T follicular helper cell (primary cell): ENCODE measurements at regions not wholly inside any gene's neighbourhood (a gene's known extent, or its start where the extent isn't known, plus 50 kb on each side); places are given as distances from the start of the nearest gene placed in this dataset.

Experiments used
- DNase-seq: peaks from one replicate; pipeline ENCODE4 v3.0.0-alpha.2; 2020; ENCODE audit warnings: low read depth

DNA sequence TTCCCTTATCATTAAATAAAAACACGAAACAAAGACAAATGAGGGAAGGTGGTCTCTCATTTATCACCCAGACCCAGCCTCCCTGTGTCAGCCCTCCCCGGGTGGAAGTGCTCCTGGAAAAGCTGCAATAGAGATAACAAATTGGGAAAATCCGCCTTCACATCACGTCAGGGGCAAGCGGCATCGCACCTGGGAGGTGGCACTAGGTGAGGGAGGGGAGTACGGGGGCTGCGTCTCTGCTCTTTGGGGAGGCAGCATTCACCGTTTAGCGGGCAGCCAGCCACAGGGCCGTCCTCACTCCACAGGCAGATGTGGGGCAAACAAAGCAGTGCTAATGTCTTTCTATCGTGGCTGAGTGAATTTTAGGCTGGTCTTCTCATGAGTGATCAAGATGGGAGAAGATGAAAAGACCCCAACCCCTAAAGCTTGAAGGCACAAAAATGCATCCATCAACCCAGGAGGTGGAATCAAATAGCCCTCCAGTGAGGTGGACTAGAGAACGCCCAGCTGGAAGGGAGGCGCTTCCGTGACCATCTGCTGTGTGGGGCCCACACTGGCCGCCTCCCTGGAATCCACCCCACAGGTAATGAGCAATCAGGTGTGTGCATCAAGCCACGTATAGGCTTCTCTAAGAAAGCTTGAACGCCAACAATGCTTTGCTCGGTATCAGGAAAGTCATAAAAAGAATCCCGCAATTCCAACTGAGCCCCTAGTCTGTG is 629.5 kb downstream of the BRD1 start:
- no peak for DNase-seq

DNA sequence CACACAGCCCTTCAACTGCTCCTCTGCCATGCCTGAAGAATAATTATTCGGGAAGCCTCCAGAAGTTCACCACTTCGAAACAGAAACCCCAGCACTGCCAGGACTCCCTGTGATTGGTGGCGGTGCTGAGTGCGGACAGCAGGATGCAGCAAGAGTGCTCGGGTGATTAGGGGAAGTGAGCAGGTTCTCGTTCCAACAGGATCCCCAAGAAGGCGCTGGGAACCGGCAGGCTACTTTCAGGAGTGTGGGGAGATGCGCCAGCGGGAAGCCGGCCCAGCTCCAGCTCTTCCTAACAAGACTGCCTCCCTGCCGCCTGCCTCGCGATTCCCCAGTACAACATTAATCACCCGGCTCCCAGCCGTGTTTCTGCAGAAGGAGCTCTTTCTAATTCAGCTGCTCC is 630.2 kb downstream of the BRD1 start:
- no peak for DNase-seq

GRCh38 chr22:49196046-49196511 is 631.6 kb downstream of the BRD1 start:
- no peak for DNase-seq

GRCh38 chr22:49195636-49196035 is 632.0 kb downstream of the BRD1 start:
- DNase-seq, result no peak

DNA sequence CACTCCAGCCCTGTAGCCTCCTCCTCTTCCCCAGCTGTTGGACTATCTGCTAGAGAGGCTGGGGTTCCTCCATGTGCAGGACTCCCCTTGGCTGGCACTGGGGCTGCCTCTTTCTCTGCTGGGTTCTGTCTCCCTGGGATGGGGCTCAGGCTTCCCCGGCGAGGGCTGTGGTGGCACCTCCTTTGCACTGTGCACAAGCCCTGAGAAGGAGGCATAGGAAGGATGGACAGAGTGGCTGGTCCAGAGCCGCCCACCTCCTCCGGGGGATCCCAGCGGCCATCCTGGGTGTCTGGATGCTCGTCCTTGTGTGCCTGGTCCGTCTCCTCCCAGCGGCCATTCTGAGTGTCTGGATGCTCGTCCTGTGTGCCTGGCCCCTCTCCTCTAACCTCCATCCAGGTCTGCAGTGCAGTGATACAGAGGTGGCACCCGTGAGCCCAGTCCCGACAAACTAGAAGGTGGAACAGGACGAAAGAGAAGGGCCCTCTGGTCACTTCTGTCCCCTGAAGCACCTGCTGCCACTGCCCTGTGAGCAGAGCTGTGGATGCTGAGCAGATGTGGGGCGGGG is 633.7 kb downstream of the BRD1 start:
- no peak for DNase-seq

GRCh38 chr22:49193348-49193747 is 634.3 kb downstream of the BRD1 start:
- no peak for DNase-seq

DNA sequence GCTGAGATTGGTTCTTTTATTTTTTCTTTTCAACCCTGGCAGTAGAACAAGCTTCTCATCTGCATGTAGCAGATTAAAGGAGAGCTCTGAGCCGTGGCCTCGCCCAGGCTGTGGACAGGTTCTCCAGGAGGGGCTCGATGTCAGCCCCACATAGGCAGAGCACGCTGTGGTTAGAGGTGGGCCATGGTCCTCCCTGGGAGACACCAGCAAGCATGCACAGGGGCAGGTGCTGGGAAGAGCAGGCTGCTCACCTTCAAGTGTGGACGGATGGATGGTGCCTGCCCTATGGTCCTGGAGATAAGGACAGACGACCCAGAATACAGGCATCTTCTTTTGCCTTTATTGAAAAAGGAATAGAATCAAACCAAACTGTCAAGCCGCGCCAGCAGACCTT is 634.8 kb downstream of the BRD1 start:
- DNase-seq, result no peak

DNA sequence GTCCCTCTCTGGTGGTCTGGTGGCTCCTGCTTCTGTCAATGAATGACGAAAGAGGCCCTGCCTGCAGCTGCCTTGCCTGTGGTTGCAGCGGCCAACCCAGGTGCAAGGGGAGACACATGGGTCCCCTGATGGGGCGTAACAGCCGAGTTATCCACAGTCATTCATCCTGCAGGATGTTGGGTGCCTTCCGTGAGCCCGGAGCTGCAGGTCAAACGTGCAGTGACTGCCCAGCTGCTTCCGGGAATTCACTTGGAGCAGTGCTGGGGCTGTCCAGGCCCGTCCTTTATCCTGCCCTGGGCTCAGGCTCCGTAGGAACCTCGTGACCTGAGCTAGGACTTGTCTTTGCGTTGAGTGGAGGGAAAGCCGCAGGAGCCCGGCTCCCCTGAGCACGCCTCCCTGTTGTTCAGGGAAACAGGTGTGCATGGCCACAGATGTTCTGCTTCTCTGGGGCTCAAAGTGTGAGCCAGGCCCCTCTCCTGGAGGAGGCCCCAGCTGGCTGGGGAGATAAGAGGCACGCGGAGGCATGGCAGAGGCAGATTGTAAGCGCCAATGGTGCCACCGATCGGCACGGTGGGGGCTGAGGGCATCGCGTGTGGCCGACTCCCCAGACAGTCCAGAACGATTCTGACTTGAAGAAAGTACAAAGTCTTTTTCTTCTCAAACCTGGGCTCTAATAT is 635.4 kb downstream of the BRD1 start:
- DNase-seq, result no peak

- no peak for DNase-seq
Measured at GRCh38 chr22:49191506-49191980, 636.1 kb downstream of the BRD1 start.

- no peak for DNase-seq
Measured at GRCh38 chr22:49190816-49191505, 636.7 kb downstream of the BRD1 start.

GRCh38 chr22:49189871-49190270 is 637.8 kb downstream of the BRD1 start:
- no peak for DNase-seq

DNA sequence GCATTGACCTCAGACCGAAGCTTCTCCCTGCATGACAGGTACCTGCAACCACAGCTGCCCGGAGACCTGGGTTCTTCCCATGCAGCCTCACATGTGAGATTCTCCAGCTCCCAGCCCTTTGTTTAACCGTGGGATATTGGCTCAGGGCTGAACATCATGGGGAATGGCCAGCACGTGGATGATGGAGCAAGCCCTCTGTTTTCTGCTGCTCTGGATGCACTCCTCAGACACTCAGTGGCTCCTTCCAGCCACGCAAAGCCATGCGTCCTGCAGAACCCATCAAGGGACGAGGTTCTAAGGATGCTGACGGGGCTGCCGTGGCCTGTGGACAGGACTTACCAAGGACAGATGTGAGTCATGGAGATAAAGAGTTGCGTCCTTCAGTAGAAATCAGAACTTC is 639.1 kb downstream of the BRD1 start:
- no peak for DNase-seq

DNA sequence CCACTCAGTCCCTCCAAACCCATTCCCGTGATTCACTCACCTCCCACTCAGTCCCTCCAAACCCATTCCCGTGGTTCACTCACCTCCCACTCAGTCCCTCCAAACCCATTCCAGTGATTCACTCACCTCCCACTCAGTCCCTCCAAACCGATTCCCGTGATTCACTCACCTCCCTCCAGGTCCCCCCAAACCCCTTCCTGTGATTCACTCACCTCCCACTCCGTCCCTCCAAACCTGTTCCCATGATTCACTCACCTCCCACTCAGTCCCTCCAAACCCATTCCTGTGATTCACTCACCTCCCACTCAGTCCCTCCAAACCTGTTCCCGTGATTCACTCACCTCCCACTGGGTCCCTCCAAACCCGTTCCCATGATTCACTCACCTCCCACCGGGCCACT is 639.6 kb downstream of the BRD1 start:
- no peak for DNase-seq

DNA sequence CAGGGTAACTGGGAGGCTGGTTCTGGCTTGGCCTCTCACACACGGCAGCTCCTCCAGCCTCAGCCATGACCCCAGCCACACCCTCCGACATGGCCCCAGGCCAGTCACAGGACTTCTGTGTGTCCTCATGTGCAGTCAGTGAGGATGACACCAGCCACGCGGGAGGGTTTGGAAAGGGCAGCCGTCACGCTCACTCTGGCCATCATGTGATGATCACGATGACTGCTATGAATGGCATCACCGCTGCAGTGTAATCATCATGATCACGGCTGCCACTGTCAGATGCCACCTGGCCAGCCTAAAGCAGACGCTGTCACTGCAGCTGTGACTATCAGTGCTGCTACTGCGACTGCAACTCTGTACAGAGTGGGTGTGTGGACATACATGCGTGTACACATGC is 640.9 kb downstream of the BRD1 start:
- DNase-seq, result no peak

DNA sequence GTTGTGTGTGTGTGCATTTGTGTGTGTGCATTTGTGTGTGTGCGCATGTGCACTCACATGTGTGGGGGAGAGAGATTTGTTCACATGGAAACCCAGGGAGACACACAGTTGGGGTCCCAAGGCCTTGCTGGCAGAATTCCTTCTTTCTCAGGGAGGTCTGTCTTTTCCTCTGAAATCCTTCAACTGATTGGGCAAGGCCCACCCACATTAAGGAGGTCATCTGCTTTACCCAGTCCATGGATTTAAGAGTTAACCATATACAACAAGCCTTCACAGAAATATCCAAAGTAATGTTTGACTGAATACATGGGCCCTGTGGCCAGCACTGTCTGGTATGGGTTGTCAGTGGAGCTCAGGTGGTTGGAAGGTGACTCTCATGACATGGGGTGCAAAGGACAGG is 641.4 kb downstream of the BRD1 start:
- DNase-seq, result no peak

- no peak for DNase-seq
Measured at GRCh38 chr22:49185312-49185969, 642.2 kb downstream of the BRD1 start.

GRCh38 chr22:49184736-49185135 is 642.9 kb downstream of the BRD1 start:
- DNase-seq, result no peak

DNA sequence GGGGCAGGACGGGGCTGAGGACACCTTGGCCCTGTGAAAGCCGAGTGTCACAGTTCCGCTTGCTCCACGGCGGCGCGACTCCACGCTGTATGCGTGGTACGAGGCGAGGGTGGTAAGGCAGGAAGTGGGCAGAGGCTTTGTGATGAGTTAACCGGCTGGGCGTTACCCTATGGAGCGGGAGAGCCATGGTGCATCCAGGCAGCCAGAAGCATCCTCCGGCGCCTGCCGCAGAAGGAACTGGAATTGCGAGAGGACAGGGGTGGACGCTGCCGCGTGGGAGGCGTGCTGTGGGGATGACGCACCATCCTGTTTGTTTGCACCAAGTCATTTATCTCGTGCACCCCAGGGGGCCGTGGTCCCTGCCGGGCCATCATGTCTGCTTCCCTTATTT is 643.9 kb downstream of the BRD1 start:
- no peak for DNase-seq

DNA sequence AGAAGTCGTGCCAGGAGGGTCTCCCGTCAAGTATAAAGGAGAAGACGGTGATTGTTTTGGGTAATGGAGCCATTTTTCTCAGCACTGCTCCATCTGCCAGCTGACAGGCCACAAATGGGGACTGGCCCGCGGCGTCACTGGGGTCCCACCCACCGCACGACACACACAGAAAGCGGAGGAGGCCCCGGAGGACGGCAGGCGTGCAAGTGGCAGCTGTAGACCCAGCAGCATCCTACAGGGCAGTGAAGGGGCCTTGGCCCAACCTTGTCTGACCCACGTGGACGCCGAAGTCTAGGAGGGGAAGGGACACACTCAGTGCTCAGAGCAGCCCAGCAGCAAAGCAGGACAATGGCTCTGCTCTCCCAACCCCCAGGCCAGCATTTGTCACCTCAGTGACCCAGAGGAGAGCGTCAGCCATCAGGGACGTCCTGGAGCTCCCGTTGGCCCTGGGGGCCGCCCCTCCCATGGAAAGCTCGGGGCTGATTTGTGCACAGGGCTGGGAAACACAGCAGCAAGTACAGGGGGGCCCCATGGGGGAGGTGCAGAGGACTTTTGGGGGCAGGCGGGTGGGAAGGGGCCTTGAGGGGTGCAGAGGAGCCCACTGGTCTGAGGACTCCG is 644.4 kb downstream of the BRD1 start:
- no peak for DNase-seq

GRCh38 chr22:49182416-49182815 is 645.3 kb downstream of the BRD1 start:
- no peak for DNase-seq

GRCh38 chr22:49181942-49182341 is 645.7 kb downstream of the BRD1 start:
- no peak for DNase-seq

- no peak for DNase-seq
Measured at GRCh38 chr22:49181431-49181830, 646.2 kb downstream of the BRD1 start.
